IMR-90 (cell line): ENCODE measurements at regions not wholly inside any gene's neighbourhood (a gene's known extent, or its start where the extent isn't known, plus 50 kb on each side); places are given as distances from the start of the nearest gene placed in this dataset.

ENCODE experiments used
- ATAC-seq: fragments of 200-7000 bp; cut with Tn5 transposase; 2 replicates; pipeline ENCODE4 v1.9.1; 2020; ENCODE audit warnings: low read depth, mild to moderate bottlenecking, moderate library complexity
- BruUV-seq: library from RNA; stranded (reverse); fragments of 400-500 nt; replicated peaks from 2 replicates; lab custom pipeline; 2021; lab: Mats Ljungman, UMichigan
- CTCF ChIA-PET: fragments of 300-600 bp; formaldehyde crosslinking; extraction: SDS; loops from one replicate; lab custom pipeline; 2021; ENCODE audit warnings: antibody characterized with exemption; lab: Yijun Ruan, JAX
- POLR2A ChIA-PET: fragments of 300-600 bp; sonication (Branson Sonifier 250); formaldehyde crosslinking; loops from one replicate; lab custom pipeline; 2022; ENCODE audit warnings: antibody characterized with exemption; ENCODE audit not compliant: unreplicated experiment; lab: Charles Lee
- DNase-seq: peaks from one replicate; pipeline ENCODE4 v3.0.0; 2013
- H2AFZ ChIP-seq: replicated peaks from 2 replicates; pipeline ENCODE3; 2013; ENCODE audit warnings: low read length, mild to moderate bottlenecking; ENCODE audit not compliant: poor library complexity
- H2AK5ac ChIP-seq: 2 replicates; pipeline ENCODE4 v1.6.1; 2013; ENCODE audit warnings: low read depth, low read length, inconsistent platforms
- H2AK9ac ChIP-seq: replicated peaks from 2 replicates; pipeline ENCODE3; 2013; ENCODE audit warnings: mild to moderate bottlenecking, low read depth, low read length, moderate library complexity; ENCODE audit not compliant: poor library complexity
- H2BK120ac ChIP-seq: 2 replicates; pipeline ENCODE4 v1.6.1; 2013; ENCODE audit warnings: low read depth, low read length, inconsistent platforms
- H2BK15ac ChIP-seq: 3 replicates; pipeline ENCODE4 v1.6.1; 2013; ENCODE audit warnings: low read depth, low read length, inconsistent platforms
- H2BK20ac ChIP-seq: 2 replicates; pipeline ENCODE4 v1.6.1; 2013; ENCODE audit warnings: low read depth, mild to moderate bottlenecking, inconsistent platforms, low read length, moderate library complexity
- H2BK5ac ChIP-seq: 2 replicates; pipeline ENCODE4 v1.6.1; 2013; ENCODE audit warnings: mild to moderate bottlenecking, low read depth, low read length, inconsistent platforms; ENCODE audit not compliant: poor library complexity, severe bottlenecking
- H3K14ac ChIP-seq: replicated peaks from 2 replicates; pipeline ENCODE4 v1.6.1; 2013; ENCODE audit warnings: low read depth, low read length, inconsistent platforms
- H3K18ac ChIP-seq: 2 replicates; pipeline ENCODE4 v1.6.1; 2013; ENCODE audit warnings: low read depth, low read length, control low read depth
- H3K23ac ChIP-seq: 2 replicates; pipeline ENCODE4 v1.6.1; 2013; ENCODE audit warnings: low read depth, low read length, inconsistent platforms
- H3K27ac ChIP-seq: 2 replicates; pipeline ENCODE4 v1.5.1; 2013; ENCODE audit warnings: mild to moderate bottlenecking, control low read depth, low read length; ENCODE audit not compliant: insufficient read depth
- H3K27me3 ChIP-seq: 2 replicates; pipeline ENCODE4 v1.6.1; 2013; ENCODE audit warnings: low read length; ENCODE audit not compliant: control insufficient read depth, insufficient read depth
- H3K36me3 ChIP-seq: 2 replicates; pipeline ENCODE4 v1.6.1; 2013; ENCODE audit warnings: low read length, mixed read lengths; ENCODE audit not compliant: control insufficient read depth, insufficient read depth
- H3K4ac ChIP-seq: 2 replicates; pipeline ENCODE4 v1.6.1; 2013; ENCODE audit warnings: low read depth, low read length, inconsistent platforms
- H3K4me1 ChIP-seq: 2 replicates; pipeline ENCODE4 v1.6.1; 2013; ENCODE audit warnings: low read length, mixed read lengths; ENCODE audit not compliant: control insufficient read depth, insufficient read depth
- H3K4me2 ChIP-seq: 2 replicates; pipeline ENCODE4 v1.6.1; 2013; ENCODE audit warnings: low read depth, mild to moderate bottlenecking, control low read depth, low read length, moderate library complexity
- H3K4me3 ChIP-seq: 2 replicates; pipeline ENCODE4 v1.5.1; 2013; ENCODE audit warnings: low read depth, mild to moderate bottlenecking, control low read depth, low read length, moderate library complexity; ENCODE audit not compliant: insufficient read depth
- H3K56ac ChIP-seq: 2 replicates; pipeline ENCODE4 v1.6.1; 2013; ENCODE audit warnings: low read length, inconsistent platforms; ENCODE audit not compliant: insufficient read depth; ENCODE audit errors: extremely low read depth
- H3K79me1 ChIP-seq, 2 experiments: 2 replicates each; pipeline ENCODE4 v1.6.1; 2013; ENCODE audit warnings: low read length in 2 of 2, inconsistent platforms in 1 of 2, low read depth in 1 of 2
- H3K9ac ChIP-seq: 2 replicates; pipeline ENCODE4 v1.6.1; 2013; ENCODE audit warnings: low read depth, low read length, control low read depth
- H3K9me1 ChIP-seq: 2 replicates; pipeline ENCODE4 v1.6.1; 2013; ENCODE audit warnings: low read length, inconsistent platforms; ENCODE audit not compliant: insufficient read depth
- H3K9me3 ChIP-seq: 2 replicates; pipeline ENCODE4 v1.6.1; 2013; ENCODE audit warnings: low read length; ENCODE audit not compliant: control insufficient read depth, insufficient read depth
- H4K20me1 ChIP-seq: 2 replicates; pipeline ENCODE4 v1.6.1; 2013; ENCODE audit warnings: low read length, inconsistent platforms; ENCODE audit not compliant: insufficient read depth
- H4K5ac ChIP-seq: 2 replicates; pipeline ENCODE4 v1.6.1; 2013; ENCODE audit warnings: mild to moderate bottlenecking, low read depth, low read length, control low read depth
- H4K8ac ChIP-seq, 2 experiments: 2 replicates each; pipeline ENCODE4 v1.6.1; 2013; ENCODE audit warnings: low read depth in 2 of 2, low read length in 2 of 2, control low read depth in 1 of 2, inconsistent platforms in 1 of 2
- H4K91ac ChIP-seq: 2 replicates; pipeline ENCODE4 v1.6.1; 2013; ENCODE audit warnings: low read depth, low read length, inconsistent platforms; ENCODE audit not compliant: insufficient read depth
- BHLHE40 ChIP-seq: fragments of 150-350 bp; IDR thresholded peaks from 2 replicates; pipeline ENCODE4 v1.6.1; 2016; ENCODE audit warnings: mild to moderate bottlenecking, low read depth, low read length
- CEBPB ChIP-seq: IDR thresholded peaks from 2 replicates; pipeline ENCODE4 v1.6.1; 2012; ENCODE audit warnings: low read depth, low read length, improper control_type of control experiment
- CHD1 ChIP-seq: IDR thresholded peaks from 2 replicates; pipeline ENCODE4 v1.6.1; 2012; ENCODE audit warnings: low read depth, low read length, improper control_type of control experiment
- FOS ChIP-seq: fragments of 150-350 bp; IDR thresholded peaks from 2 replicates; pipeline ENCODE4 v1.6.1; 2016; ENCODE audit warnings: low read depth, low read length
- MAFK ChIP-seq: IDR thresholded peaks from 2 replicates; pipeline ENCODE4 v1.6.1; 2012; ENCODE audit warnings: low read depth, low read length, improper control_type of control experiment
- MAZ ChIP-seq: IDR thresholded peaks from 2 replicates; pipeline ENCODE4 v1.6.1; 2012; ENCODE audit warnings: low read depth, mild to moderate bottlenecking, low read length, improper control_type of control experiment, moderate library complexity, borderline replicate concordance
- MXI1 ChIP-seq: IDR thresholded peaks from 2 replicates; pipeline ENCODE4 v1.6.1; 2012; ENCODE audit warnings: low read depth, mild to moderate bottlenecking, low read length, moderate library complexity, borderline replicate concordance
- NFE2L2 ChIP-seq: fragments of 150-350 bp; IDR thresholded peaks from 2 replicates; pipeline ENCODE4 v1.6.1; 2016; ENCODE audit warnings: low read depth, mild to moderate bottlenecking, low read length
- POLR2A ChIP-seq: IDR thresholded peaks from 2 replicates; pipeline ENCODE4 v1.6.1; 2012; ENCODE audit warnings: mild to moderate bottlenecking, low read depth, low read length
- RAD21 ChIP-seq: IDR thresholded peaks from 2 replicates; pipeline ENCODE4 v1.6.1; 2012; ENCODE audit warnings: low read length, improper control_type of control experiment
- RCOR1 ChIP-seq: IDR thresholded peaks from 2 replicates; pipeline ENCODE4 v1.6.1; 2012; ENCODE audit warnings: mild to moderate bottlenecking, low read length, improper control_type of control experiment; ENCODE audit not compliant: insufficient replicate concordance
- RFX5 ChIP-seq: IDR thresholded peaks from 2 replicates; pipeline ENCODE4 v1.8.0; 2012; ENCODE audit warnings: low read depth, mild to moderate bottlenecking, low read length, moderate library complexity
- SMC3 ChIP-seq: fragments of 150-350 bp; IDR thresholded peaks from 2 replicates; pipeline ENCODE4 v1.6.1; 2016; ENCODE audit warnings: low read depth, mild to moderate bottlenecking, antibody characterized with exemption, low read length, moderate library complexity
- WGBS, 2 experiments: methylation state at CpG; one replicate each; pipeline versions ENCODE4 v1.1.5 to v1.1.7; 2013; ENCODE audit warnings: missing lambda C conversion rate in 2 of 2; ENCODE audit not compliant: insufficient read length in 1 of 2; ENCODE audit errors: extremely low coverage in 2 of 2; 5-methylcytosine and 5-hydroxymethylcytosine counted together
- dilution Hi-C: fragments of 300-500 bp; cut with HindIII; formaldehyde crosslinking; loops from one replicate; pipeline ENCODE4 v1.14.3; 2018; ENCODE audit warnings: low sequenced_read_pairs; ENCODE audit not compliant: unreplicated experiment
- in situ Hi-C: fragments of 300-500 bp; cut with MboI; formaldehyde crosslinking; loops from 3 replicates; pipeline ENCODE4 v1.14.3; 2019; ENCODE audit warnings: low sequenced_read_pairs, inconsistent platforms, mixed read lengths
- intact Hi-C: fragments of 100-400 bp; cut with micrococcal nuclease; formaldehyde crosslinking; loops from 2 replicates; pipeline ENCODE4 v1.10.0; 2022
- TF ChIP-seq, protein P1 (sequence below): fragments of 150-350 bp; IDR thresholded peaks from 2 replicates; pipeline ENCODE4 v1.6.1; 2016; ENCODE audit warnings: low read depth, mild to moderate bottlenecking, low read length, moderate library complexity, borderline replicate concordance
- TF ChIP-seq, protein P2 (sequence below): fragments of 150-350 bp; IDR thresholded peaks from 2 replicates; pipeline ENCODE4 v1.6.1; 2017; ENCODE audit warnings: mild to moderate bottlenecking, antibody characterized with exemption, low read length, low read depth
- TF ChIP-seq, protein P3 (sequence below): conservative IDR thresholded peaks from 2 replicates; pipeline ENCODE4 v1.5.1; 2012; ENCODE audit warnings: mild to moderate bottlenecking, low read depth, low read length, improper control_type of control experiment

DNA sequence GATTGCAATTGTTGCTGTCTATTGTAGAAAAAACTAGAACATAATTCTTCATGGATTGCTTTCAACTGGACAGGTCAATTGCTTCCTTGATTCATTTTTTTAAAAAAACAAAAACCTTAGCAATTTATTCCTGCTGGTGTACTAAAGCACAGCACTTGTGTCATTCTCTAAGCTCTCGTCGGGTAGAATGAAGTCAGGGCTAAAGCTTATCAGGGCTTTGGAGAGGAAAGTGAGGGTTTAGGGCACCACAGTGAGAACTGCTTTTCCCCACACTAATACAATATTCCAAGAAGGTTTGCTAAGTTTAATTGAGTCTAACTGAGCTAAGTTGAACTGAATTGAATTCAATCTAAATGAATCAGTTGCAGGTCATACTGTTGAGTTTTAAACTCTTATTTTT lies 76.4 kb upstream of the TLR3 start:
- ATAC-seq, result no peak
- Histone ChIP-seq H2BK120ac (no peak overlapping the region), H3K14ac (no peak overlapping the region), H2AFZ (no peak overlapping the region), H3K79me1 (no peaks in the 10 kb centered on the region), H4K8ac (no peak overlapping the region), H3K56ac (no peak overlapping the region), H3K9ac (no peak overlapping the region), H2BK5ac (no peak overlapping the region), H3K4me3 (no peak overlapping the region), H2BK20ac (no peak overlapping the region), H4K5ac (no peak overlapping the region), H3K23ac (no peak overlapping the region), H3K9me3 (no peaks in the 10 kb centered on the region), H2AK9ac (no peak overlapping the region), H3K4me1 (no peaks in the 10 kb centered on the region), H3K27ac (no peak overlapping the region), H4K91ac (no peak overlapping the region), H2BK15ac (no peak overlapping the region), H2AK5ac (no peak overlapping the region), H3K4ac (no peak overlapping the region), H3K18ac (no peak overlapping the region), H3K4me2 (no peak overlapping the region), H3K36me3 (no peaks in the 10 kb centered on the region), H3K9me1 (no peaks in the 10 kb centered on the region), H4K20me1 (no peaks in the 10 kb centered on the region), H3K27me3 (no peaks in the 10 kb centered on the region; the same call in 1 of the 2 replicates)
- intact Hi-C loops, result no loop called here
- no peak for DNase-seq
- POLR2A ChIA-PET, result no interaction called here
- CTCF ChIA-PET, result interaction anchor here (0.6 kb wide), 1 partner anchor 1874 kb away, joined by 4 read pairs; no protein-coding TSS in a partner anchor
- no TSS peak for BruUV-seq
- in situ Hi-C loops, result no loop called here
- no CpG with 5 or more reads among the region's 2 CpGs for WGBS, 2 experiments
- dilution Hi-C loops, result no loop called here
- no peak for TF ChIP-seq POLR2A
- no peak for TF ChIP-seq SMC3
- TF ChIP-seq, protein P1, sequence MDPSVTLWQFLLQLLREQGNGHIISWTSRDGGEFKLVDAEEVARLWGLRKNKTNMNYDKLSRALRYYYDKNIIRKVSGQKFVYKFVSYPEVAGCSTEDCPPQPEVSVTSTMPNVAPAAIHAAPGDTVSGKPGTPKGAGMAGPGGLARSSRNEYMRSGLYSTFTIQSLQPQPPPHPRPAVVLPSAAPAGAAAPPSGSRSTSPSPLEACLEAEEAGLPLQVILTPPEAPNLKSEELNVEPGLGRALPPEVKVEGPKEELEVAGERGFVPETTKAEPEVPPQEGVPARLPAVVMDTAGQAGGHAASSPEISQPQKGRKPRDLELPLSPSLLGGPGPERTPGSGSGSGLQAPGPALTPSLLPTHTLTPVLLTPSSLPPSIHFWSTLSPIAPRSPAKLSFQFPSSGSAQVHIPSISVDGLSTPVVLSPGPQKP, result no peak
- TF ChIP-seq MAFK, result no peak
- TF ChIP-seq MAZ, result no peak
- TF ChIP-seq RFX5, result no peak
- TF ChIP-seq FOS, result no peak
- no peak for TF ChIP-seq RCOR1
- TF ChIP-seq, protein P2, sequence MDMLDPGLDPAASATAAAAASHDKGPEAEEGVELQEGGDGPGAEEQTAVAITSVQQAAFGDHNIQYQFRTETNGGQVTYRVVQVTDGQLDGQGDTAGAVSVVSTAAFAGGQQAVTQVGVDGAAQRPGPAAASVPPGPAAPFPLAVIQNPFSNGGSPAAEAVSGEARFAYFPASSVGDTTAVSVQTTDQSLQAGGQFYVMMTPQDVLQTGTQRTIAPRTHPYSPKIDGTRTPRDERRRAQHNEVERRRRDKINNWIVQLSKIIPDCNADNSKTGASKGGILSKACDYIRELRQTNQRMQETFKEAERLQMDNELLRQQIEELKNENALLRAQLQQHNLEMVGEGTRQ, result no peak
- TF ChIP-seq RAD21, result no peak
- TF ChIP-seq CEBPB, result no peak
- TF ChIP-seq, protein P3, sequence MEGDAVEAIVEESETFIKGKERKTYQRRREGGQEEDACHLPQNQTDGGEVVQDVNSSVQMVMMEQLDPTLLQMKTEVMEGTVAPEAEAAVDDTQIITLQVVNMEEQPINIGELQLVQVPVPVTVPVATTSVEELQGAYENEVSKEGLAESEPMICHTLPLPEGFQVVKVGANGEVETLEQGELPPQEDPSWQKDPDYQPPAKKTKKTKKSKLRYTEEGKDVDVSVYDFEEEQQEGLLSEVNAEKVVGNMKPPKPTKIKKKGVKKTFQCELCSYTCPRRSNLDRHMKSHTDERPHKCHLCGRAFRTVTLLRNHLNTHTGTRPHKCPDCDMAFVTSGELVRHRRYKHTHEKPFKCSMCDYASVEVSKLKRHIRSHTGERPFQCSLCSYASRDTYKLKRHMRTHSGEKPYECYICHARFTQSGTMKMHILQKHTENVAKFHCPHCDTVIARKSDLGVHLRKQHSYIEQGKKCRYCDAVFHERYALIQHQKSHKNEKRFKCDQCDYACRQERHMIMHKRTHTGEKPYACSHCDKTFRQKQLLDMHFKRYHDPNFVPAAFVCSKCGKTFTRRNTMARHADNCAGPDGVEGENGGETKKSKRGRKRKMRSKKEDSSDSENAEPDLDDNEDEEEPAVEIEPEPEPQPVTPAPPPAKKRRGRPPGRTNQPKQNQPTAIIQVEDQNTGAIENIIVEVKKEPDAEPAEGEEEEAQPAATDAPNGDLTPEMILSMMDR, result no peak
- no peak for TF ChIP-seq CHD1
- no peak for TF ChIP-seq BHLHE40
- no peak for TF ChIP-seq MXI1
- TF ChIP-seq NFE2L2, result no peak
